MCF 10A (cell line): ENCODE measurements at regions not wholly inside any gene's neighbourhood (a gene's known extent, or its start where the extent isn't known, plus 50 kb on each side); places are given as distances from the start of the nearest gene placed in this dataset.

Experiments
- BruUV-seq: library from RNA; stranded (reverse); fragments of 400-500 nt; replicated peaks from 2 replicates; lab custom pipeline; 2021; lab: Mats Ljungman, UMichigan
- CTCF ChIA-PET: fragments of 300-600 bp; sonication (Branson Sonifier 250); formaldehyde crosslinking; extraction: SDS; loops from one replicate; lab custom pipeline; 2021; ENCODE audit warnings: antibody characterized with exemption, inconsistent platforms; lab: Yijun Ruan, JAX
- POLR2A ChIA-PET: fragments of 300-600, 350-650 bp; sonication (Branson Sonifier 250); formaldehyde crosslinking; extraction: SDS; loops from one replicate; lab custom pipeline; 2020; ENCODE audit warnings: antibody characterized with exemption, inconsistent platforms; lab: Yijun Ruan, JAX
- DNase-seq: peaks from one replicate; pipeline ENCODE4 v3.0.0-alpha.2; 2018; ENCODE audit not compliant: unreplicated experiment
- H3K27ac Mint-ChIP-seq: one replicate; pipeline ENCODE4 v1.8.0; 2022; ENCODE audit warnings: mild to moderate bottlenecking, low read depth, mixed read lengths; ENCODE audit not compliant: unreplicated experiment
- H3K27me3 Mint-ChIP-seq: one replicate; pipeline ENCODE4 v1.8.0; 2022; ENCODE audit warnings: mixed read lengths; ENCODE audit not compliant: insufficient read depth, unreplicated experiment
- H3K36me3 Mint-ChIP-seq: one replicate; pipeline ENCODE4 v1.8.0; 2022; ENCODE audit warnings: mild to moderate bottlenecking, moderate library complexity, mixed read lengths; ENCODE audit not compliant: insufficient read depth, unreplicated experiment
- H3K4me1 Mint-ChIP-seq: one replicate; pipeline ENCODE4 v1.8.0; 2022; ENCODE audit warnings: mixed read lengths; ENCODE audit not compliant: insufficient read depth, unreplicated experiment
- H3K4me3 Mint-ChIP-seq: one replicate; pipeline ENCODE4 v1.8.0; 2022; ENCODE audit warnings: mild to moderate bottlenecking, moderate library complexity, mixed read lengths; ENCODE audit not compliant: unreplicated experiment
- H3K9me3 Mint-ChIP-seq: one replicate; pipeline ENCODE4 v1.8.0; 2022; ENCODE audit warnings: mixed read lengths; ENCODE audit not compliant: unreplicated experiment
- intact Hi-C: fragments of 100-400 bp; cut with micrococcal nuclease; formaldehyde crosslinking; loops from 2 replicates; pipeline ENCODE4 v1.14.1; 2022
- TF ChIP-seq, protein P1 (sequence below): fragments of 200-600 bp; IDR thresholded peaks from one replicate; pipeline ENCODE4 v1.8.0; 2022; ENCODE audit warnings: antibody characterized with exemption, mild to moderate bottlenecking; ENCODE audit not compliant: unreplicated experiment

- Mint-ChIP-seq H3K27me3 (no peaks in the 10 kb centered on the region), H3K4me3 (no peak overlapping the region), H3K36me3 (no peaks in the 10 kb centered on the region), H3K9me3 (no peaks in the 10 kb centered on the region), H3K27ac (no peak overlapping the region), H3K4me1 (peaks cover 5% of the 10 kb centered on the region)
- TF ChIP-seq, protein P1, sequence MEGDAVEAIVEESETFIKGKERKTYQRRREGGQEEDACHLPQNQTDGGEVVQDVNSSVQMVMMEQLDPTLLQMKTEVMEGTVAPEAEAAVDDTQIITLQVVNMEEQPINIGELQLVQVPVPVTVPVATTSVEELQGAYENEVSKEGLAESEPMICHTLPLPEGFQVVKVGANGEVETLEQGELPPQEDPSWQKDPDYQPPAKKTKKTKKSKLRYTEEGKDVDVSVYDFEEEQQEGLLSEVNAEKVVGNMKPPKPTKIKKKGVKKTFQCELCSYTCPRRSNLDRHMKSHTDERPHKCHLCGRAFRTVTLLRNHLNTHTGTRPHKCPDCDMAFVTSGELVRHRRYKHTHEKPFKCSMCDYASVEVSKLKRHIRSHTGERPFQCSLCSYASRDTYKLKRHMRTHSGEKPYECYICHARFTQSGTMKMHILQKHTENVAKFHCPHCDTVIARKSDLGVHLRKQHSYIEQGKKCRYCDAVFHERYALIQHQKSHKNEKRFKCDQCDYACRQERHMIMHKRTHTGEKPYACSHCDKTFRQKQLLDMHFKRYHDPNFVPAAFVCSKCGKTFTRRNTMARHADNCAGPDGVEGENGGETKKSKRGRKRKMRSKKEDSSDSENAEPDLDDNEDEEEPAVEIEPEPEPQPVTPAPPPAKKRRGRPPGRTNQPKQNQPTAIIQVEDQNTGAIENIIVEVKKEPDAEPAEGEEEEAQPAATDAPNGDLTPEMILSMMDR = no peak
- no peak for DNase-seq
- ChIA-PET POLR2A (no interaction called here), CTCF (no interaction called here)
- BruUV-seq = no TSS peak
- intact Hi-C loops = no loop called here
These were observed 1515.7 kb downstream of the SI start for GRCh38 chr3:163562625-163563024.

DNA sequence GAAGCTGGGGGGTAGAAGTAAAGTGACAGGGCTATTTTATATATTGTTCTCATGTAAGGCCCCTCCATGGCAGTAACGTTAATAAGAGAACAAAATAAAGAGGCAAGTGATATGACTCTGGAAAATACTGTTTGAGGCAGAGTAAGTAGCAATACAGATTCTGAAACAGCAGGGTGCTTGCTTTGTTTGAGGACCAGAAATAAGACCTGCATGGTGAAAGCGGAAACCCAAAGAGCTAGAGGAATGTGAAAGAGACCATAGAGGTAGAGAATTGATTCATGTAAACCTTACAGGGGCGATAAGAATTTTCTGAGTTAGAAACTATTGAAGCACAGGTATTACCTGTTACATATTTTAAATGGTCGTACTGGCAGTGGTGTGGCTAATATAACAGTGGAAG is 1517.1 kb downstream of the SI start:
- Mint-ChIP-seq H3K9me3 (no peaks in the 10 kb centered on the region), H3K4me3 (no peak overlapping the region), H3K36me3 (no peaks in the 10 kb centered on the region), H3K27me3 (no peaks in the 10 kb centered on the region), H3K4me1 (peaks cover 5% of the 10 kb centered on the region), H3K27ac (no peak overlapping the region)
- TF ChIP-seq, protein P1 = no peak
- intact Hi-C loops = no loop called here
- ChIA-PET CTCF (interaction anchor here (0.6 kb wide), 1 partner anchor 994 kb away, joined by 3 read pairs; no protein-coding TSS in a partner anchor), POLR2A (interaction anchor here (0.5 kb wide), 1 partner anchor 48 kb away, joined by 3 read pairs; no protein-coding TSS in a partner anchor)
- BruUV-seq = no TSS peak
- DNase-seq = no peak

DNA sequence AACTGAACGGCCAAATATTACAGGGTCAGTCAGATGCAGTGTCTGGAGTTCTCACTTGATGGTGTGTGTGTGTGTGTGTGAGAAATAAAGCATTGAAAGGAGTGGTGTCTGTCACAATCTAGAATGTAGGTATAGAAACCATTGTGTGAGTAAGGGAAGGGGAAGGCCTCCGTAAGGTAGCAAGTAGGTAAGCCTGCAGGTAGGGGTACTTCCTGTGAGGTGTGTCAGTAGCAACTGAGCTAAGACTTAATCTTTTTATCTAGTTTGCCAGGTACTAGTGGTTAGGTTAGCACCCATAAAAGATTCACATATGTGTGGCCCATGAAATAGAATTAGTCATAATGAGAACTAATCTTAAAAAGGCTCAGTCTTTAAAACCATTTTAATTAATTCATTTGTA is 1517.8 kb downstream of the SI start:
- no peak overlapping the region for H3K4me3 Mint-ChIP-seq
- peaks cover 5% of the 10 kb centered on the region for H3K4me1 Mint-ChIP-seq
- ChIA-PET CTCF (no interaction called here), POLR2A (no interaction called here)
- H3K36me3 Mint-ChIP-seq = no peaks in the 10 kb centered on the region
- DNase-seq = no peak
- H3K9me3 Mint-ChIP-seq = no peaks in the 10 kb centered on the region
- BruUV-seq = no TSS peak
- intact Hi-C loops = no loop called here
- TF ChIP-seq, protein P1 = no peak
- no peak overlapping the region for H3K27ac Mint-ChIP-seq
- no peaks in the 10 kb centered on the region for H3K27me3 Mint-ChIP-seq

DNA sequence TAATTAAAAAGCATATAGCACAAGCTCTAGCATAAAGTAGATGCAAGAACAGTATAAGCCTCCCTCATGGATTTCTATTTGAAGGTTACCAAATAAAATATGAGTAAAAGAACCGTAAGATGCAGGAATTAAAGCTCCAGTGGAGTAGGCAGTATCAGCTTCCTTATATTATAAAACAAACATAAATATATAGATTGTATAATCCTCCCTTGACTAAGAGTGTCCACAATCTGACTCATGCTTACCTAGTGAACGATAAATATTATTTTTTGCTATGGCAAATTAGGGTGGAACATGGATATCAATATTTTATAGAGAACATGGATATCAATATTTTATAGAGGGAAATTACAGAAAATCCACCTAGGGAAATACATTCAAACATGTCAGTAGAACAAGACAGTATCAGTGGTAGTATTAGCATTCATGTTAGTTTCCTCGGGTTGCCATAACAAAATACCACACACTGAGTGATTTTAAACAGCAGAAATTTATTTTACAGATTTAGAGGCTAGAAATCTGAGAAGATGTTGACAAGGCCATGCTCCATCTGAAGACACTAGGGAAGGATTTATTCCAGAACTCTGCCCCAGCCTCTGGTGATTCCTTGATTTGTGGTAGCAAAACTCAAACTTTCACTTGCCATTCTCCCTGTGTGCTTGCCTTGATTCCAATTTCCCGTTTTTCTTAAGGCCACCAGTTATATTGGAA is 1521.3 kb downstream of the SI start:
- TF ChIP-seq, protein P1 = no peak
- H3K27me3 Mint-ChIP-seq = no peaks in the 10 kb centered on the region
- H3K9me3 Mint-ChIP-seq = no peaks in the 10 kb centered on the region
- no peaks in the 10 kb centered on the region for H3K36me3 Mint-ChIP-seq
- ChIA-PET CTCF (no interaction called here), POLR2A (no interaction called here)
- intact Hi-C loops = no loop called here
- BruUV-seq = no TSS peak
- H3K4me3 Mint-ChIP-seq = no peak overlapping the region
- H3K4me1 Mint-ChIP-seq = peaks cover 5% of the 10 kb centered on the region
- DNase-seq = no peak
- H3K27ac Mint-ChIP-seq = no peak overlapping the region
